ENCODE measurements at regions not wholly inside any gene's neighbourhood (a gene's known extent, or its start where the extent isn't known, plus 50 kb on each side); places are given as distances from the start of the nearest gene placed in this dataset.

DNA sequence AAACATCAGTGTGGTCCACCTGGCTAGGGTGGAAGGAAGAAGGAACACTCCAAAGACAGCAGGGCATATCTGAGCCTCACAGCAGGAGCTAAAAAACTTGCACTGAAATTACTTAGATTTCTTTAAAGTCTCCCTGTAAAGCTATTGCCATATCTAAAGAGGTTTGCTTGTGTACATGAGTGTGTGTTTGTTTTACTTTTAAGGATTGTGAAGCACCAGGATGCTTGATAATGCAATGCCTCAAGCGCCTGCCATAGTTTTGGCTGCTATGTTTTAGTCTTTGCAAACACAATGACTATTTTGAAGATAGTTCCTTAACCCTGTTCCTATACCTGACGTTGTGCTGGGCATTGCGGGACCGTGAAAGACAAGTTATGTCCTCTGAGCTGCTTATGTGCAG lies 65.0 kb downstream of the ID4 start:
- no peak for TF ChIP-seq SIN3A (IDR thresholded peaks at IDR 0.05; ENCODE audit: borderline replicate concordance, insufficient read depth, low read length)
- no peak for TF ChIP-seq POLR2AphosphoS5 (IDR thresholded peaks at IDR 0.05; ENCODE audit: low read depth, low read length)

DNA sequence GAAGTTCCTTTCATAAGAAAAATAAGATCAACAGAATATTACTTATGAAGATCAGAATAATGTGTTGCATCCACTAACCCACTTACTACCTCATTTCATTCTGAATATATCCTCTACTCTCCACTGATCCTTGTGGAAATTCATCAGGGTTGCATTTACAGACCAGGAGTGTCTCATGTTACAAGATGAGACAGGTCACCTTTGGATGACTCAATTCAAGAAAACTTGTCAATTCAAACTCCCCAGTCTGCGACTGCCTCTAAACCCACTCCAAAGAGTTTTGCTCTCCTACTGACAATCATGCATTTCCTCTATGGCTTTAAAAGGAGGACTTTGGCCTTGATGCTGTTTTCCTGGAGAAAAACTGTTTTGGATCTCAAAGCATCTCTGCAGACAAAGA lies 68.4 kb downstream of the ID4 start:
- TF ChIP-seq TAF1 (IDR thresholded peaks at IDR 0.05; ENCODE audit: borderline replicate concordance, insufficient read depth, low read length) (no peak), POLR2AphosphoS5 (IDR thresholded peaks at IDR 0.05; ENCODE audit: low read depth, low read length) (no peak), FOXP2 (optimal IDR thresholded peaks at IDR 0.05; ENCODE audit: borderline replicate concordance, extremely low read depth, extremely low read length, insufficient read depth) (no peak), SIN3A (IDR thresholded peaks at IDR 0.05; ENCODE audit: borderline replicate concordance, insufficient read depth, low read length) (no peak)
- TF ChIP-seq, protein P1, sequence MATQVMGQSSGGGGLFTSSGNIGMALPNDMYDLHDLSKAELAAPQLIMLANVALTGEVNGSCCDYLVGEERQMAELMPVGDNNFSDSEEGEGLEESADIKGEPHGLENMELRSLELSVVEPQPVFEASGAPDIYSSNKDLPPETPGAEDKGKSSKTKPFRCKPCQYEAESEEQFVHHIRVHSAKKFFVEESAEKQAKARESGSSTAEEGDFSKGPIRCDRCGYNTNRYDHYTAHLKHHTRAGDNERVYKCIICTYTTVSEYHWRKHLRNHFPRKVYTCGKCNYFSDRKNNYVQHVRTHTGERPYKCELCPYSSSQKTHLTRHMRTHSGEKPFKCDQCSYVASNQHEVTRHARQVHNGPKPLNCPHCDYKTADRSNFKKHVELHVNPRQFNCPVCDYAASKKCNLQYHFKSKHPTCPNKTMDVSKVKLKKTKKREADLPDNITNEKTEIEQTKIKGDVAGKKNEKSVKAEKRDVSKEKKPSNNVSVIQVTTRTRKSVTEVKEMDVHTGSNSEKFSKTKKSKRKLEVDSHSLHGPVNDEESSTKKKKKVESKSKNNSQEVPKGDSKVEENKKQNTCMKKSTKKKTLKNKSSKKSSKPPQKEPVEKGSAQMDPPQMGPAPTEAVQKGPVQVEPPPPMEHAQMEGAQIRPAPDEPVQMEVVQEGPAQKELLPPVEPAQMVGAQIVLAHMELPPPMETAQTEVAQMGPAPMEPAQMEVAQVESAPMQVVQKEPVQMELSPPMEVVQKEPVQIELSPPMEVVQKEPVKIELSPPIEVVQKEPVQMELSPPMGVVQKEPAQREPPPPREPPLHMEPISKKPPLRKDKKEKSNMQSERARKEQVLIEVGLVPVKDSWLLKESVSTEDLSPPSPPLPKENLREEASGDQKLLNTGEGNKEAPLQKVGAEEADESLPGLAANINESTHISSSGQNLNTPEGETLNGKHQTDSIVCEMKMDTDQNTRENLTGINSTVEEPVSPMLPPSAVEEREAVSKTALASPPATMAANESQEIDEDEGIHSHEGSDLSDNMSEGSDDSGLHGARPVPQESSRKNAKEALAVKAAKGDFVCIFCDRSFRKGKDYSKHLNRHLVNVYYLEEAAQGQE (IDR thresholded peaks at IDR 0.05; ENCODE audit: insufficient read depth in 1 of 2, low read depth in 2 of 2, low read length in 2 of 2): no peak

DNA sequence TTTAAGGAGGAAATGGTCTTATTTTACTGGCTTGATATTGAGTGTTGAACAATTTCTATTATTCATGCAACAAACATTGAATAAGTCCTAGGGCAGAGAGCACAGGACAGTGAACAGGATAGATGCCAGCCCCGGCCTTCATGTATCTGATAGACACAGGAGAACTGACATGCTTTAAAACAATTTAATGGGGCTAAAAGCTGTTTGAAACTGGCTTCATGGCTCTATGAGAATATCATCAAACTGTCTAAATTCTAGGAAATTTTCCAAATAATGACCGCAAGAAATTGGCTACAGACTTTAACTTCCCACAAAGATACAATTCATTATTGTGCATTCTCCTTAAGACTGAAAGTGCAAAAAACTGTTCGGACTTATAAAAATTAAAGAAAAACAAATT lies 69.0 kb downstream of the ID4 start:
- TF ChIP-seq POLR2AphosphoS5 (IDR thresholded peaks at IDR 0.05; ENCODE audit: low read depth, low read length) (no peak), FOXP2 (optimal IDR thresholded peaks at IDR 0.05; ENCODE audit: borderline replicate concordance, extremely low read depth, extremely low read length, insufficient read depth) (no peak), SIN3A (IDR thresholded peaks at IDR 0.05; ENCODE audit: borderline replicate concordance, insufficient read depth, low read length) (no peak)

DNA sequence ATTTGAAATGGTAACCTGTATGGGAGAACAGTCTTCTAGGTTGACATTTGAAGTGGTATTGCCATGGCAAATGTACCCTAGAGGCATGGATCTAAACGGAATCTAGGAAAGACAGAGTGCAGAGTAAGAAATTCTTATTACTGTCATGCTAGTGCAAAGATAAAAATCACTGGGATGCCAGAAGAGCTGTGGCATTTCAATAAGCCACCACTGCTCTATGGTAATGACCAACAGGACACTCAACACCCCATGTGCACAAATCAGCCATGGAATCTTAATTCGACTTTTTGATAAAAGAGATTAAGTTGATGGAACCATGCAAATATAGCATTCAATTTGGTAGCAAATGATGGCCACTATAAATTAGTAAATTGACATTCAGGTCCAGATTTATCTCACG lies 74.1 kb downstream of the ID4 start:
- no peak for TF ChIP-seq POLR2AphosphoS5 (IDR thresholded peaks at IDR 0.05; ENCODE audit: low read depth, low read length)
- TF ChIP-seq FOXP2 (optimal IDR thresholded peaks at IDR 0.05; ENCODE audit: borderline replicate concordance, extremely low read depth, extremely low read length, insufficient read depth): no peak
- no peak for TF ChIP-seq TAF1 (IDR thresholded peaks at IDR 0.05; ENCODE audit: borderline replicate concordance, insufficient read depth, low read length)
- TF ChIP-seq SIN3A (IDR thresholded peaks at IDR 0.05; ENCODE audit: borderline replicate concordance, insufficient read depth, low read length): no peak
- TF ChIP-seq, protein P1 (IDR thresholded peaks at IDR 0.05; ENCODE audit: insufficient read depth in 1 of 2, low read depth in 2 of 2, low read length in 2 of 2): no peak

DNA sequence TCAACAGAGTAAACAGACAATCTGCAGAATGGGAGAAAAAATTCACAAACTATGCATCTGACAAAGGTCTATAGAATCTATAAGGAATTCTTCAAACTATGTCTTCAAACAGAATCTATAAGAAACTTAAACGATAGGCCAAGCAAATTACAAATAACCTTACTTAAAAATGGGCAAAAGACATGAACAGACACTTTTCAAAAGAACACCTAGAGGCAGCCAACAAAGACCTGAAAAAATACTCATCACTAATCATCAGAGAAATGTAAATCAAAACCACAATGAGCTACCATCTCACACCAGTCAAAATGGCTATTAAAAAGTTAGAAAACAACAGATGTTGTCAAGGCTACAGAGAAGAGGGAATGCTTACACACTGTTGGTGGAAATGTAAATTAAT lies 81.3 kb downstream of the ID4 start:
- no peak for TF ChIP-seq TAF1 (IDR thresholded peaks at IDR 0.05; ENCODE audit: borderline replicate concordance, insufficient read depth, low read length)
- TF ChIP-seq, protein P1 (IDR thresholded peaks at IDR 0.05; ENCODE audit: insufficient read depth in 1 of 2, low read depth in 2 of 2, low read length in 2 of 2): no peak
- TF ChIP-seq POLR2AphosphoS5 (IDR thresholded peaks at IDR 0.05; ENCODE audit: low read depth, low read length): no peak
- no peak for TF ChIP-seq FOXP2 (optimal IDR thresholded peaks at IDR 0.05; ENCODE audit: borderline replicate concordance, extremely low read depth, extremely low read length, insufficient read depth)
- TF ChIP-seq SIN3A (IDR thresholded peaks at IDR 0.05; ENCODE audit: borderline replicate concordance, insufficient read depth, low read length): no peak

DNA sequence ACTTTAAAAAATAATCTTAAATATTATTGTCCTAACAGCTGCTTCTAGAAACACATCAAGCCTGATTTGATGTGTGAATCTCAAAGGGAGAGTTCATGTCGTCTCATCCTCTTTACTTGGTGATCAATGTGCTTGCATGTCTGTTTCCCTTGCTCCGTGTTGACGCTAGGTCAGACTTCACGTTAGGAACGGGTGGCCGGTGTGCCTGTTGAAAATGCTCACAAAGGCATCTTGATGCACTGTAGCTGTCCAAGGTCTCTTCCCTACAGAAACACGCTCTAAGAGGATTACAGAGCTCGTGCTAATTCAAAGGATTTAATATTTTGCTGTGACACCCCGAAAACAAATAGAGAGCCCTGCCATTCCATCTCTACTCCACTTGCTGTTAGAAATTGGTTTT lies 84.6 kb downstream of the ID4 start:
- no peak for TF ChIP-seq POLR2AphosphoS5 (IDR thresholded peaks at IDR 0.05; ENCODE audit: low read depth, low read length)
- TF ChIP-seq, protein P1 (IDR thresholded peaks at IDR 0.05; ENCODE audit: insufficient read depth in 1 of 2, low read depth in 2 of 2, low read length in 2 of 2): peak; percentile 58 to 87; a peak in 3 of 4 replicates

All from PFSK-1 (cell line).